Activated naive CD4-positive, alpha-beta T cell treated with anti-CD3 and anti-CD28 coated beads, Interleukin-2, amount 50 U/mL, for 24 hours (primary cell): ENCODE measurements at regions not wholly inside any gene's neighbourhood (a gene's known extent, or its start where the extent isn't known, plus 50 kb on each side); places are given as distances from the start of the nearest gene placed in this dataset.

Experiments used
- H3K27ac Mint-ChIP-seq: one replicate; pipeline ENCODE4 v1.8.0; 2021; ENCODE audit warnings: mild to moderate bottlenecking, mixed read lengths
- H3K27me3 Mint-ChIP-seq: one replicate; pipeline ENCODE4 v1.8.0; 2021; ENCODE audit warnings: mixed read lengths
- H3K36me3 Mint-ChIP-seq: one replicate; pipeline ENCODE4 v1.8.0; 2021; ENCODE audit warnings: mixed read lengths
- H3K4me1 Mint-ChIP-seq: one replicate; pipeline ENCODE4 v1.8.0; 2021; ENCODE audit warnings: mixed read lengths
- H3K4me3 Mint-ChIP-seq: one replicate; pipeline ENCODE4 v1.8.0; 2021; ENCODE audit warnings: mild to moderate bottlenecking, mixed read lengths
- H3K9me3 Mint-ChIP-seq: one replicate; pipeline ENCODE4 v1.8.0; 2021; ENCODE audit warnings: mixed read lengths

DNA sequence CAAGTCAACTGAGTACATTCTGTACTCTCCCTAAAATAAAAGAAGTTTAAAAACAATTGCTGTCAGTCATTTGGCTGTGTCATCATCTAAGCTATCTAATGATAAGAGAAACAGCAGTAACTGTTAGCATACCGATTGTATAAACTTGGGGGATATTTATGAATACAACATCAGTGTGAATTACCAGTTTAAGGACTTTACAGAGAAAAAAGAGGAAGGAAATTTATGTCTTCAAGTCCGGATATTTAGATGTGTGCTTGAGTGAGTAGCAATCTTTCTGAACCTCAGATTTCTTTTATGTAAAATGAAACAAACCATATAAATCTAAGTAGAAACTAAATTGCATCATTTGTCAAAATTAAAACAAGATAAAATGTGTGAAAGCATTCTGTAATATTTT, 1557.0 kb downstream of the MRPL39 start:
- H3K4me1 Mint-ChIP-seq: peaks cover 9% of the 10 kb centered on the region
- no peak overlapping the region for H3K4me3 Mint-ChIP-seq
- no peaks in the 10 kb centered on the region for H3K27me3 Mint-ChIP-seq
- H3K9me3 Mint-ChIP-seq: no peaks in the 10 kb centered on the region
- no peak overlapping the region for H3K27ac Mint-ChIP-seq
- no peaks in the 10 kb centered on the region for H3K36me3 Mint-ChIP-seq

DNA sequence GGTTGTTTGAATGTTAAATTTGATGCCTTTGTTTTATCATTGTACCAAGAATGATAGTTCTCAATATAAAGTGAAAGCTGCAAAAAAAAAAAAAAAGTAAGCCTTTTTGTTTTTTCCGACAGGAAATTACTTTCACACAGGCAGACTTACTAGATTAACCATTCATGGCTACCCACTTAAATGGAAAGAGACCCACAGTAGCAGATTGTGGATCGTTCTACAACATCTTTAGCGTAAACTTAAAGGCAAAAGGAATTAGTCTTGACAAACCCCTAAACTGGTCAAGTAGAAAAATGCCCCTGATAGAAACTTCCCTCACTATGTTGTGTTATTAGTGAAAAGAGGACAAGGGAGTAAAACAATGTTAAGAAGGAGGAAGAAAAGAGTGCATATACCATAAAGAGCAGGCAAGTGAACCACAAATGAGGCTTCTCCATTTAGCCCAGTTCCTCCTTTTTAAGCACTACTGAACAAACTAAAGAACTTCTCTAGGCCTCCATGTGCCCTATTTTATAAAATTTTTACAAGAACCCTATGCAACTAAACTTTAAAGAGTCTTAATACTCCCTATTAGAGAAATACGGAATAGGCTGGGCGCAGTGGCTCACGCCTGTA, 1560.3 kb downstream of the MRPL39 start:
- Mint-ChIP-seq H3K4me3 (no peak overlapping the region), H3K4me1 (peaks cover 9% of the 10 kb centered on the region), H3K9me3 (no peaks in the 10 kb centered on the region), H3K27me3 (no peaks in the 10 kb centered on the region), H3K36me3 (no peaks in the 10 kb centered on the region), H3K27ac (peak overlapping the region; percentile 68)

GRCh38 chr21:24045775-24046215, 1561.5 kb downstream of the MRPL39 start:
- H3K9me3 Mint-ChIP-seq: no peaks in the 10 kb centered on the region
- no peaks in the 10 kb centered on the region for H3K36me3 Mint-ChIP-seq
- H3K27me3 Mint-ChIP-seq: no peaks in the 10 kb centered on the region
- H3K4me1 Mint-ChIP-seq: peaks cover 9% of the 10 kb centered on the region
- no peak overlapping the region for H3K4me3 Mint-ChIP-seq
- H3K27ac Mint-ChIP-seq: no peak overlapping the region

DNA sequence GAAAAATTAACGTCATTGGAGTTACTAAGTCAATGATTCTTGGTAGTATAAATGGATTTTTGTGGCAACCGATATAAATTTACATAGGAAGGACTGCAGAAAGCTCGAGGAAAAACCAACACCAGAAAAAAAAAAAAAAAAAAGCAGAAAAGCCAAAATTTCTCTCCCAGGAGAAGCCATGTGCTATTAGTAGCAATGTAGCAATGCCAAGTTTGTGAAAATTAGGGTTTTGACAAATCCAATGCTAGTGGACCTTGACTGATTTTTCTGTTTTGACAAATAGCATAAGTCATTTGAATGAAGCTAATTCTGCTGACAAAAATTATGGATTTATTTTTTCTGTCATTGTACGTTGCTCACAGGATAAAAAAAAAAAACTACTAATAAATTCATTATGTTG, 1561.9 kb downstream of the MRPL39 start:
- Mint-ChIP-seq H3K27me3 (no peaks in the 10 kb centered on the region), H3K4me1 (peaks cover 9% of the 10 kb centered on the region), H3K9me3 (no peaks in the 10 kb centered on the region)

DNA sequence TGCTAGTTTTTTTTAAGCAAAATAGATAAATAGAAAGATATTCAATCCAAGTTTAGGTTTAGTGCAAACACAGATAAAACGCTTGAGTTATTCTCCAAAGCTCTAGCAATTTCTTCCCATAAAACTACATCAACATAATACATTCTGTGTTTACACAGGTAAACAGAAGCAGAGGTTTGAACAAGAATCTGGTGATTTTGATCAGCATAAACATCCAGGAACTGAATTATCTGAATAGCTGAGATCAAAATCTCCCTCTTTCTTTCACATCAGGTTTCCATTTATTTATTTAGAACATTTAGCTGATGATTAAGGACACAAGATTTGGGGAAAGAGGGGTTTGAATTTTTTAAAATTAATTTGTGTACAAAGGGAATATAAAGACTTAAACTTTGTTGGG, 1564.6 kb downstream of the MRPL39 start:
- Mint-ChIP-seq H3K4me3 (no peak overlapping the region), H3K27ac (no peak overlapping the region), H3K36me3 (no peaks in the 10 kb centered on the region), H3K27me3 (no peaks in the 10 kb centered on the region), H3K4me1 (peaks cover 9% of the 10 kb centered on the region), H3K9me3 (no peaks in the 10 kb centered on the region)

More for the DNA sequence above, 1561.9 kb downstream of the MRPL39 start:
- H3K4me3 Mint-ChIP-seq: no peak overlapping the region
- no peaks in the 10 kb centered on the region for H3K36me3 Mint-ChIP-seq
- H3K27ac Mint-ChIP-seq: no peak overlapping the region

DNA sequence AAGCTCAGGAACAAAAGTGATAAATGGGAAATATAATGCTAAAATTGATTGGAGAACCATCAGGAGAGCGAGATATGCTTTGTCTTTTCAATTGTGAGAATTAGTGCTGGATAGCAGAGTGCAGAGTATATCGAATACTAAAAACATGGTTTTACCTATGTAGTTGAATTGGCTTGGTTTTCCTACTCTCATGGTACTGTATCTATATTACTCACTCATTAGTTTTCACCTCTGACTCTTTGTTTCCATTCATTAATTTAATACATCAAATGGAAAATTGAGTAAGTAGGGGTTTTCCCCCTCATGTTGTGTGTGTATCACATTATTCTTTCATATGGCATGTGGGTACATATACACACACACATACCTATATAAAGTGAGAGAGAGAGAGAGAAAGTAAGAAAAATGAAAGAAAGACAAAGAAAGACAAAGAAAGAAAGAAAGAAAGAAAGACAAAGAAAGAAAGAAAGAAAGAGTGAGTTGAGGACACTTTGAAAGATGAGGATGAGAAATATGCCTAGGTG, 1574.5 kb downstream of the MRPL39 start:
- Mint-ChIP-seq H3K27me3 (no peaks in the 10 kb centered on the region), H3K27ac (peak overlapping the region; percentile 57), H3K4me1 (peaks cover 6% of the 10 kb centered on the region), H3K9me3 (peaks cover 10% of the 10 kb centered on the region), H3K36me3 (no peaks in the 10 kb centered on the region), H3K4me3 (no peak overlapping the region)

GRCh38 chr21:24027396-24027795, 1579.9 kb downstream of the MRPL39 start:
- no peaks in the 10 kb centered on the region for H3K9me3 Mint-ChIP-seq
- no peak overlapping the region for H3K4me3 Mint-ChIP-seq
- no peaks in the 10 kb centered on the region for H3K36me3 Mint-ChIP-seq
- H3K4me1 Mint-ChIP-seq: no peaks in the 10 kb centered on the region
- no peaks in the 10 kb centered on the region for H3K27me3 Mint-ChIP-seq
- H3K27ac Mint-ChIP-seq: no peak overlapping the region

DNA sequence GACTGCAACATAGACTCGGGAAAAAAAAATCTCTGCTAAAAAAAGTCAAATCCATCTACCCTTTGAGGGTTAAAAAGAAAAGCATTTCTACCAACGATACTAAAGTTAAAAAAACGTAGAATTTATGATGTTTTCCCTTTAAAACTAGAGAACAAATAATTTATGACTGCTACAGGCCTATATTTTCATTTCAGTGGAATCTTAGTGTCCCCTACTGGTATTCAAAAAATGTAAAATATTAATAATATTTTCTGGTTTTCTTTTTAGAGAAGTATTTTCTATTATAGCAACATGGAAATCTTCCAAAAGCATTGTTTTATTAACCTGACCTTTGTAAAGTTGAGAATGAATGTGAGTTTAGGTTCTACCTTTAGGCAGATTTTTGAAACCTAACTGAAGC, 1582.2 kb downstream of the MRPL39 start:
- Mint-ChIP-seq H3K4me1 (no peaks in the 10 kb centered on the region), H3K9me3 (peaks cover 9% of the 10 kb centered on the region), H3K4me3 (no peak overlapping the region), H3K27ac (no peak overlapping the region), H3K36me3 (no peaks in the 10 kb centered on the region), H3K27me3 (peaks cover 2% of the 10 kb centered on the region)

DNA sequence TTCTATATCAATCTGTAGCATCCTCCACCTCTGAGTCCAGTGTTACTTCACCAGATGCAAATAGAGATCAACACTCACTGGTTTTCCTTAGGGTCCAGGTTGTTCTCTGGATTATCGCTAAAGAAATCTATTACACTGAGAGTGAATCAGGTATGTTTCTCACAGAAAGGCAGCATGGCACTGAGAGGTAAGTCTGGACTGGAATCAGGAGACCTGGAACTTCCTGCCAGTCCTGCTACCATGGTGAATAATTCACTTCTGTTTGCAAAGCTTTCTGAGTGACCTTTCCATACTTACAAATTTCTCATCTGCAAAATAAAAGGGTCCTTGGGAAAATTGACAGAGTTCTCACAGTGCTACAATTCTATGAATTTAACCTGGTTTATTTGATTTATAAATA, 1583.3 kb downstream of the MRPL39 start:
- peaks cover 20% of the 10 kb centered on the region for H3K9me3 Mint-ChIP-seq
- peaks cover 2% of the 10 kb centered on the region for H3K27me3 Mint-ChIP-seq
- H3K36me3 Mint-ChIP-seq: no peaks in the 10 kb centered on the region
- H3K4me1 Mint-ChIP-seq: no peaks in the 10 kb centered on the region
- no peak overlapping the region for H3K4me3 Mint-ChIP-seq
- no peak overlapping the region for H3K27ac Mint-ChIP-seq

DNA sequence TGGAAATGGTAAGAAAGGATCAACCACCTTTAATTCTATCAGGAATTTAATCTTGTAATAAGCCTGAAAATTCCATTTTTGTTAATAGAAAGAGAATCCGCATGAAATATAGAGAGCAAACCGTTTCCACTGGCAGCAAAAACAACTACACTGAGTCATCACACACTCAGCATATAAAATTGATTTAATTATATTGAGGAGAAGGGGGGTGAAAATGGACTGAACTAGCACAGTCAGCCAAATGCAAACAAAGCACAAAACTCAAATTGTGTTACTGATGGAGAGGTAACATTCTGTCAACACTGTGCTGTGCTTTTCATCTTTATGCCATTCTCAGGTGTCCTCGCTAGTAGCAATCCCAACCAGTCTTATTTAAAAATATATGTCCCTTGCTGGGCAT, 1583.9 kb downstream of the MRPL39 start:
- Mint-ChIP-seq H3K9me3 (peaks cover 20% of the 10 kb centered on the region), H3K27ac (no peak overlapping the region), H3K4me3 (no peak overlapping the region)

DNA sequence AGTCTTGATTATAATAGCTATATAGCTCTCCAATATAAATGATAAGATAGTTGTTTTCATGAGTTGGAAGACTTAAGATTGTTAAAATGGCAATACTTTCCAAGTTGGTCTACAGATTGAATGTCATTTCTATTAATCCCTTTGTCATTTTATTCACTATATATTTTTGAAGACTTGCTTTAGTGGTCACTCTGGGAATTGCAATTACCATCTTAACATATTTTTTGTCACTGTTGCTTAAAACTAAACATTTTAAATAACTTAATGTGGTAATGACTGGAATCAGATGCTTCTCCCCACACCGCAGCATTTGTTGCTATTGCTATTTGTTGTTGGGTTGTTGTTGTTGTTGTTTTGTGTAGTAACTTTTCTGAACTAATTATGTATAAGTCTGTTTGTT, 1592.9 kb downstream of the MRPL39 start:
- Mint-ChIP-seq H3K27me3 (no peaks in the 10 kb centered on the region), H3K4me1 (no peaks in the 10 kb centered on the region), H3K36me3 (no peaks in the 10 kb centered on the region), H3K27ac (no peak overlapping the region), H3K4me3 (no peak overlapping the region), H3K9me3 (peaks cover 4% of the 10 kb centered on the region)

More for the DNA sequence above, 1583.9 kb downstream of the MRPL39 start:
- Mint-ChIP-seq H3K4me1 (no peaks in the 10 kb centered on the region), H3K36me3 (no peaks in the 10 kb centered on the region), H3K27me3 (peaks cover 2% of the 10 kb centered on the region)

- H3K36me3 Mint-ChIP-seq: no peaks in the 10 kb centered on the region
- H3K27ac Mint-ChIP-seq: no peak overlapping the region
- H3K4me3 Mint-ChIP-seq: no peak overlapping the region
- no peaks in the 10 kb centered on the region for H3K9me3 Mint-ChIP-seq
- H3K27me3 Mint-ChIP-seq: no peaks in the 10 kb centered on the region
- H3K4me1 Mint-ChIP-seq: no peaks in the 10 kb centered on the region
Observed at GRCh38 chr21:24011087-24011486, 1596.2 kb downstream of the MRPL39 start.

DNA sequence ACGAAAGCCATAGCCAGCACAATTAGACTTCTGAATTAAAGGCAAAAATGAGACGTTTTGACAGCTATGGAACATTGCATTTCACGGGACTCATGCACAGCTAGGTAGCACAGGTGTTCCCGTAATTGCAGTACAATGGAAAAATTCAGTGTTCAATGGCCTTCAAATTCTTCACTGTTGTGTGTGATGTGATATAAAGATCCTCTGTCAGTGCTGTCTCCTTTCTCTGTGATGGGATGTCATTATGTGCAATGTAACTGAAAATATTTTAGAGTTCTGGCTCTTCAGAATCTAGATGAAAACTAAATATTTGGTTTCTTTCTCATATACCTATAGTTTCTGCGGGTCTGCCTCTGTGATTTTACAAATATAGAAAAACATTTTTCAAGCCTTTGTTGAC, 1599.7 kb downstream of the MRPL39 start:
- peaks cover 6% of the 10 kb centered on the region for H3K9me3 Mint-ChIP-seq
- H3K4me1 Mint-ChIP-seq: no peaks in the 10 kb centered on the region
- H3K27me3 Mint-ChIP-seq: no peaks in the 10 kb centered on the region
- H3K36me3 Mint-ChIP-seq: no peaks in the 10 kb centered on the region
- H3K27ac Mint-ChIP-seq: no peak overlapping the region
- no peak overlapping the region for H3K4me3 Mint-ChIP-seq

GRCh38 chr21:23986987-23987386, 1620.3 kb downstream of the MRPL39 start:
- no peaks in the 10 kb centered on the region for H3K36me3 Mint-ChIP-seq
- no peaks in the 10 kb centered on the region for H3K27me3 Mint-ChIP-seq
- peaks cover 8% of the 10 kb centered on the region for H3K9me3 Mint-ChIP-seq
- H3K27ac Mint-ChIP-seq: no peak overlapping the region
- H3K4me3 Mint-ChIP-seq: no peak overlapping the region
- H3K4me1 Mint-ChIP-seq: no peaks in the 10 kb centered on the region

DNA sequence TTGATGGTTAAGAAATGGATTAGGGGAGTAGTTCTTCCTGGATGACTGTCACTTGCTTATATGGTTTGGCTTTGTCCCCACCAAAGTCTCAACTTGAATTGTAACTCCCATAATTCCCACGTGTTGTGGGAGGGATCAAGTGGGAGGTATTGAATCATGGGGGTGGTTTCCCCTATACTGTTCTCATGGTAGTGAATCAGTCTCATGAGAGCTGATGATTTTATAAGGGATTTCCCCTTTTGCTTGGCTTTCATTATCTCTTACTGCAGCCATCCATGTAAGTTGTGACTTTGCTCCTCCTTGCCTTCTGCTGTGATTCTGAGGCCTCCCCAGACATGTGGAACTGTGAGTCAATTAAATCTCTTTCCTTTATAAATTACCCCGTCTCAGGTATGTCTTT, 1621.1 kb downstream of the MRPL39 start:
- no peak overlapping the region for H3K4me3 Mint-ChIP-seq
- H3K27ac Mint-ChIP-seq: no peak overlapping the region
- H3K27me3 Mint-ChIP-seq: no peaks in the 10 kb centered on the region
- peaks cover 8% of the 10 kb centered on the region for H3K9me3 Mint-ChIP-seq
- H3K36me3 Mint-ChIP-seq: no peaks in the 10 kb centered on the region
- H3K4me1 Mint-ChIP-seq: no peaks in the 10 kb centered on the region

DNA sequence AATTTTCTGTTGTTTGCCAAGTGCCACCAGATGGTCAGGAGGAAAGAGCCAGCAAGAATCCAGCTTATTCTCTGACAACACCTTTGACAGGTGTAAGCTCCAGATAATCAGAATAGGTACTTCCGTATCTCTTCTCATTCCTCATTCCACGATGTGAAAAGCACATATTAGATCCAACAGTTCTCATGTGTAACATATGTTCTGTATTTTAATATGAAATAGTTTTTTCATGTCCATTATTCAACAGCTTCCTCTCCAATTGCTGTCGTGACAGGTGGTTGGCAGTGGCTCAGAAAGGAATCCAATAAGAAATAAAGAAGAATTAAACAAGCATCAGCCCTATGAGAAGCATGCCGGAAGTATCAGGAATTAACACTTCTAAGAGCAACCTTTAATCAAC, 1624.7 kb downstream of the MRPL39 start:
- Mint-ChIP-seq H3K4me1 (no peaks in the 10 kb centered on the region), H3K27me3 (no peaks in the 10 kb centered on the region), H3K27ac (no peak overlapping the region), H3K9me3 (peaks cover 8% of the 10 kb centered on the region), H3K4me3 (no peak overlapping the region), H3K36me3 (no peaks in the 10 kb centered on the region)

DNA sequence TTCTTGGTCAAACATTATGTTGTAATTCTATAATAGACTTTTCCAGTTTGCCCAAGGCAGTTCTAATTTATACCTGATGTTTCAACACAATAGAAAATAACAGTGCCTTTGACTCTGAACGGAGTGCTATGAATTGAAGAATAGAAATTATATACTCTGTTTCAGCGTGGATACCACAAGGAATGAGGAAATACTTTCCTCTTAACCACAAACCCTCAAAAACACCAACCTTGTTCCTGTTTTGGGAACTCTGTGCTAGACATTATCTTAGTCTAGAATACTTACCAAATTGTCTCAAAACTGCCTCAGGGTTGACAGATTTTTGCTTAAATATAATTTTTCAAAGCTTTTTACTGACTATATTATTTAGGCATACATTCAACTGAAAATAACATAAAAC, 1629.3 kb downstream of the MRPL39 start:
- H3K4me3 Mint-ChIP-seq: no peak overlapping the region
- H3K9me3 Mint-ChIP-seq: no peaks in the 10 kb centered on the region

More for the DNA sequence above, 1629.3 kb downstream of the MRPL39 start:
- no peaks in the 10 kb centered on the region for H3K4me1 Mint-ChIP-seq
- no peaks in the 10 kb centered on the region for H3K27me3 Mint-ChIP-seq
- no peak overlapping the region for H3K27ac Mint-ChIP-seq
- H3K36me3 Mint-ChIP-seq: no peaks in the 10 kb centered on the region
